GM12891 (cell line): ENCODE measurements at regions not wholly inside any gene's neighbourhood (a gene's known extent, or its start where the extent isn't known, plus 50 kb on each side); places are given as distances from the start of the nearest gene placed in this dataset.

Experiments used
- POLR2A ChIP-seq: IDR thresholded peaks from 2 replicates; pipeline ENCODE4 v1.6.1; 2011; ENCODE audit warnings: low read depth, low read length, control low read depth
- POLR2AphosphoS5 ChIP-seq: IDR thresholded peaks from 2 replicates; pipeline ENCODE4 v1.6.1; 2011; ENCODE audit warnings: low read depth, low read length, control low read depth
- TAF1 ChIP-seq: IDR thresholded peaks from 2 replicates; pipeline ENCODE4 v1.6.1; 2011; ENCODE audit warnings: low read depth, low read length, control low read depth

DNA sequence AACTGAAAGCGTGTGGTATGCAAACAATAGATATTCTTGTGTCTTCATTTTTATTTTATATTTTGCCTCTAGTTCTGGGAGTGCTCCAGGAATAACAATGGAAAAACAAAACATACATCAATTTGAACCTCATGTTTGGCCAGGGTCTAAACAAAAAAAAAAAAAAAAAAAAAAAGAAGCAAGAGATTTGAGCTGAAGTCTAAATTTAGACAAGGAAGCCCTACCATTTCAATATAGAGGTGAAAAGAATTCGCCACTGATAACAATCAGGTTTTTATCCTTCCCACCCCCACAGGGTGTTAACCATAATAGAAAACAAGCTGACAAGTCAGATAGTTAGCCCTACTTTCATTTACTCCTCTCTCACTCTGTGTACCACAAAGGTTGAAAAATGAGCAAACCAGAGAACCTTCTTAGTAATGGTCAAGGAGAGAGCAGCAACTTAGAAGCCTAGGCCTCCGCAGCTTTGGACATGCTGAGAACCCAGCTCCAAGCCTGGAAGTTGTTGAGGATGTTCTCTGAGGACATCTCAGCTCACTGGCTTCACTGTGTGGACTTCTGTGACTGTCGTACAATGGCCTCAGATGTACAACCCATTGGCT is 118.2 kb upstream of the HMHB1 start:
- TF ChIP-seq POLR2A (no peak), POLR2AphosphoS5 (no peak), TAF1 (no peak)
